ENCODE measurements at regions not wholly inside any gene's neighbourhood (a gene's known extent, or its start where the extent isn't known, plus 50 kb on each side); places are given as distances from the start of the nearest gene placed in this dataset.
"Not testable (repeated sequence)": the region's sequence is repeated elsewhere in the genome, so short reads cannot be mapped to it uniquely, and the experiment has no call there.

GRCh38 chr6:8879334-8879733 lies 444.0 kb upstream of the SLC35B3 start:
- H3K9ac ChIP-seq (ENCODE audit: low read length in 5 of 5), result no peak overlapping the region
- H3K36me3 ChIP-seq (ENCODE audit: control insufficient read depth in 5 of 5, insufficient read depth in 5 of 5, low read length in 5 of 5), result no peaks in the 10 kb centered on the region
- no peak overlapping the region for H3K27ac ChIP-seq (ENCODE audit: low read depth, low read length)
- no peaks in the 10 kb centered on the region for H3K27me3 ChIP-seq (ENCODE audit: control insufficient read depth in 5 of 5, insufficient read depth in 4 of 5, low read length in 5 of 5)
- H3K9me3 ChIP-seq (ENCODE audit: control insufficient read depth in 5 of 5, low read length in 5 of 5), result no peaks in the 10 kb centered on the region
- H3K4me3 ChIP-seq (ENCODE audit: low read depth in 1 of 5, low read length in 5 of 5), result no peak overlapping the region
- no peaks in the 10 kb centered on the region for H3K4me1 ChIP-seq (ENCODE audit: control insufficient read depth in 5 of 5, insufficient read depth in 5 of 5, low read length in 5 of 5)

- no peak overlapping the region for H3K27ac ChIP-seq (ENCODE audit: low read depth, low read length)
- no peaks in the 10 kb centered on the region for H3K4me1 ChIP-seq (ENCODE audit: control insufficient read depth in 5 of 5, insufficient read depth in 5 of 5, low read length in 5 of 5)
- H3K27me3 ChIP-seq (ENCODE audit: control insufficient read depth in 5 of 5, insufficient read depth in 4 of 5, low read length in 5 of 5), result no peaks in the 10 kb centered on the region
- no peaks in the 10 kb centered on the region for H3K9me3 ChIP-seq (ENCODE audit: control insufficient read depth in 5 of 5, low read length in 5 of 5)
- H3K9ac ChIP-seq (ENCODE audit: low read length in 5 of 5), result no peak overlapping the region
- no peak overlapping the region for H3K4me3 ChIP-seq (ENCODE audit: low read depth in 1 of 5, low read length in 5 of 5)
- H3K36me3 ChIP-seq (ENCODE audit: control insufficient read depth in 5 of 5, insufficient read depth in 5 of 5, low read length in 5 of 5), result no peaks in the 10 kb centered on the region
Observed at GRCh38 chr6:8875986-8876385, 440.6 kb upstream of the SLC35B3 start.

- Histone ChIP-seq H3K36me3 (ENCODE audit: control insufficient read depth in 5 of 5, insufficient read depth in 5 of 5, low read length in 5 of 5) (no peaks in the 10 kb centered on the region), H3K9ac (ENCODE audit: low read length in 5 of 5) (no peak overlapping the region), H3K27me3 (ENCODE audit: control insufficient read depth in 5 of 5, insufficient read depth in 4 of 5, low read length in 5 of 5) (no peaks in the 10 kb centered on the region), H3K4me1 (ENCODE audit: control insufficient read depth in 5 of 5, insufficient read depth in 5 of 5, low read length in 5 of 5) (no peaks in the 10 kb centered on the region), H3K9me3 (ENCODE audit: control insufficient read depth in 5 of 5, low read length in 5 of 5) (no peaks in the 10 kb centered on the region), H3K27ac (ENCODE audit: low read depth, low read length) (no peak overlapping the region), H3K4me3 (ENCODE audit: low read depth in 1 of 5, low read length in 5 of 5) (no peak overlapping the region)
Observed at GRCh38 chr6:8872589-8872988, 437.2 kb upstream of the SLC35B3 start.

GRCh38 chr6:8865451-8865850 lies 430.1 kb upstream of the SLC35B3 start:
- no peaks in the 10 kb centered on the region for H3K9me3 ChIP-seq (ENCODE audit: control insufficient read depth in 5 of 5, low read length in 5 of 5)
- H3K9ac ChIP-seq (ENCODE audit: low read length in 5 of 5), result no peak overlapping the region
- no peak overlapping the region for H3K4me3 ChIP-seq (ENCODE audit: low read depth in 1 of 5, low read length in 5 of 5)

GRCh38 chr6:8860671-8861070 lies 425.3 kb upstream of the SLC35B3 start:
- peaks cover 0 to 5% (median 0%) of the 10 kb centered on the region in 5 donors for H3K4me1 ChIP-seq (ENCODE audit: control insufficient read depth in 5 of 5, insufficient read depth in 5 of 5, low read length in 5 of 5)
- no peaks in the 10 kb centered on the region for H3K36me3 ChIP-seq (ENCODE audit: control insufficient read depth in 5 of 5, insufficient read depth in 5 of 5, low read length in 5 of 5)
- H3K9me3 ChIP-seq (ENCODE audit: control insufficient read depth in 5 of 5, low read length in 5 of 5), result no peaks in the 10 kb centered on the region
- H3K9ac ChIP-seq (ENCODE audit: low read length in 5 of 5), result no peak overlapping the region
- H3K4me3 ChIP-seq (ENCODE audit: low read depth in 1 of 5, low read length in 5 of 5), result no peak overlapping the region
- no peak overlapping the region for H3K27ac ChIP-seq (ENCODE audit: low read depth, low read length)
- H3K27me3 ChIP-seq (ENCODE audit: control insufficient read depth in 5 of 5, insufficient read depth in 4 of 5, low read length in 5 of 5), result no peaks in the 10 kb centered on the region

More at GRCh38 chr6:8865451-8865850, 430.1 kb upstream of the SLC35B3 start:
- no peaks in the 10 kb centered on the region for H3K27me3 ChIP-seq (ENCODE audit: control insufficient read depth in 5 of 5, insufficient read depth in 4 of 5, low read length in 5 of 5)
- no peak overlapping the region for H3K27ac ChIP-seq (ENCODE audit: low read depth, low read length)
- H3K36me3 ChIP-seq (ENCODE audit: control insufficient read depth in 5 of 5, insufficient read depth in 5 of 5, low read length in 5 of 5), result no peaks in the 10 kb centered on the region
- H3K4me1 ChIP-seq (ENCODE audit: control insufficient read depth in 5 of 5, insufficient read depth in 5 of 5, low read length in 5 of 5), result no peaks in the 10 kb centered on the region

- Histone ChIP-seq H3K4me3 (ENCODE audit: low read depth in 1 of 5, low read length in 5 of 5) (no peak overlapping the region), H3K4me1 (ENCODE audit: control insufficient read depth in 5 of 5, insufficient read depth in 5 of 5, low read length in 5 of 5) (peaks cover 0 to 5% (median 0%) of the 10 kb centered on the region in 5 donors), H3K9me3 (ENCODE audit: control insufficient read depth in 5 of 5, low read length in 5 of 5) (no peaks in the 10 kb centered on the region), H3K9ac (ENCODE audit: low read length in 5 of 5) (no peak overlapping the region), H3K27me3 (ENCODE audit: control insufficient read depth in 5 of 5, insufficient read depth in 4 of 5, low read length in 5 of 5) (no peaks in the 10 kb centered on the region), H3K36me3 (ENCODE audit: control insufficient read depth in 5 of 5, insufficient read depth in 5 of 5, low read length in 5 of 5) (no peaks in the 10 kb centered on the region), H3K27ac (ENCODE audit: low read depth, low read length) (no peak overlapping the region)
Observed at GRCh38 chr6:8859501-8859900, 424.2 kb upstream of the SLC35B3 start.

- Histone ChIP-seq H3K27me3 (ENCODE audit: control insufficient read depth in 5 of 5, insufficient read depth in 4 of 5, low read length in 5 of 5) (no peaks in the 10 kb centered on the region), H3K27ac (ENCODE audit: low read depth, low read length) (no peak overlapping the region), H3K4me3 (ENCODE audit: low read depth in 1 of 5, low read length in 5 of 5) (no peak overlapping the region), H3K9me3 (ENCODE audit: control insufficient read depth in 5 of 5, low read length in 5 of 5) (no peaks in the 10 kb centered on the region), H3K9ac (ENCODE audit: low read length in 5 of 5) (no peak overlapping the region), H3K4me1 (ENCODE audit: control insufficient read depth in 5 of 5, insufficient read depth in 5 of 5, low read length in 5 of 5) (peaks cover 0 to 5% (median 0%) of the 10 kb centered on the region in 5 donors), H3K36me3 (ENCODE audit: control insufficient read depth in 5 of 5, insufficient read depth in 5 of 5, low read length in 5 of 5) (no peaks in the 10 kb centered on the region)
Observed at GRCh38 chr6:8858854-8859331, 423.5 kb upstream of the SLC35B3 start.

- H3K4me3 ChIP-seq (ENCODE audit: low read depth in 1 of 5, low read length in 5 of 5), result no peak overlapping the region
- H3K27me3 ChIP-seq (ENCODE audit: control insufficient read depth in 5 of 5, insufficient read depth in 4 of 5, low read length in 5 of 5), result no peaks in the 10 kb centered on the region
- no peaks in the 10 kb centered on the region for H3K9me3 ChIP-seq (ENCODE audit: control insufficient read depth in 5 of 5, low read length in 5 of 5)
- no peak overlapping the region for H3K27ac ChIP-seq (ENCODE audit: low read depth, low read length)
- H3K4me1 ChIP-seq (ENCODE audit: control insufficient read depth in 5 of 5, insufficient read depth in 5 of 5, low read length in 5 of 5), result peaks cover 0 to 12% (median 0%) of the 10 kb centered on the region in 5 donors
- H3K9ac ChIP-seq (ENCODE audit: low read length in 5 of 5), result no peak overlapping the region
- no peaks in the 10 kb centered on the region for H3K36me3 ChIP-seq (ENCODE audit: control insufficient read depth in 5 of 5, insufficient read depth in 5 of 5, low read length in 5 of 5)
Observed at GRCh38 chr6:8857160-8857559, 421.8 kb upstream of the SLC35B3 start.

- Histone ChIP-seq H3K9me3 (ENCODE audit: control insufficient read depth in 5 of 5, low read length in 5 of 5) (no peaks in the 10 kb centered on the region), H3K27me3 (ENCODE audit: control insufficient read depth in 5 of 5, insufficient read depth in 4 of 5, low read length in 5 of 5) (no peaks in the 10 kb centered on the region), H3K27ac (ENCODE audit: low read depth, low read length) (no peak overlapping the region), H3K4me1 (ENCODE audit: control insufficient read depth in 5 of 5, insufficient read depth in 5 of 5, low read length in 5 of 5) (peaks cover 0 to 16% (median 0%) of the 10 kb centered on the region in 5 donors), H3K36me3 (ENCODE audit: control insufficient read depth in 5 of 5, insufficient read depth in 5 of 5, low read length in 5 of 5) (no peaks in the 10 kb centered on the region), H3K4me3 (ENCODE audit: low read depth in 1 of 5, low read length in 5 of 5) (no peak overlapping the region), H3K9ac (ENCODE audit: low read length in 5 of 5) (no peak overlapping the region)
Observed at GRCh38 chr6:8855411-8855810, 420.1 kb upstream of the SLC35B3 start.

GRCh38 chr6:8852332-8852731 lies 417.0 kb upstream of the SLC35B3 start:
- Histone ChIP-seq H3K27ac (ENCODE audit: low read depth, low read length) (no peak overlapping the region), H3K27me3 (ENCODE audit: control insufficient read depth in 5 of 5, insufficient read depth in 4 of 5, low read length in 5 of 5) (no peaks in the 10 kb centered on the region), H3K4me3 (ENCODE audit: low read depth in 1 of 5, low read length in 5 of 5) (no peak overlapping the region), H3K9ac (ENCODE audit: low read length in 5 of 5) (no peak overlapping the region), H3K9me3 (ENCODE audit: control insufficient read depth in 5 of 5, low read length in 5 of 5) (no peaks in the 10 kb centered on the region), H3K36me3 (ENCODE audit: control insufficient read depth in 5 of 5, insufficient read depth in 5 of 5, low read length in 5 of 5) (no peaks in the 10 kb centered on the region), H3K4me1 (ENCODE audit: control insufficient read depth in 5 of 5, insufficient read depth in 5 of 5, low read length in 5 of 5) (peaks cover 0 to 11% (median 0%) of the 10 kb centered on the region in 5 donors)

GRCh38 chr6:8846680-8847079 lies 411.3 kb upstream of the SLC35B3 start:
- H3K4me1 ChIP-seq (ENCODE audit: control insufficient read depth in 5 of 5, insufficient read depth in 5 of 5, low read length in 5 of 5); H3K9ac ChIP-seq (ENCODE audit: low read length in 5 of 5); H3K36me3 ChIP-seq (ENCODE audit: control insufficient read depth in 5 of 5, insufficient read depth in 5 of 5, low read length in 5 of 5); H3K27me3 ChIP-seq (ENCODE audit: control insufficient read depth in 5 of 5, insufficient read depth in 4 of 5, low read length in 5 of 5); H3K27ac ChIP-seq (ENCODE audit: low read depth, low read length); H3K4me3 ChIP-seq (ENCODE audit: low read depth in 1 of 5, low read length in 5 of 5); H3K9me3 ChIP-seq (ENCODE audit: control insufficient read depth in 5 of 5, low read length in 5 of 5): not testable (repeated sequence)

Measured in subcutaneous abdominal adipose tissue (tissue), 5 donors.